ENCODE measurements at regions not wholly inside any gene's neighbourhood (a gene's known extent, or its start where the extent isn't known, plus 50 kb on each side); places are given as distances from the start of the nearest gene placed in this dataset.

DNA sequence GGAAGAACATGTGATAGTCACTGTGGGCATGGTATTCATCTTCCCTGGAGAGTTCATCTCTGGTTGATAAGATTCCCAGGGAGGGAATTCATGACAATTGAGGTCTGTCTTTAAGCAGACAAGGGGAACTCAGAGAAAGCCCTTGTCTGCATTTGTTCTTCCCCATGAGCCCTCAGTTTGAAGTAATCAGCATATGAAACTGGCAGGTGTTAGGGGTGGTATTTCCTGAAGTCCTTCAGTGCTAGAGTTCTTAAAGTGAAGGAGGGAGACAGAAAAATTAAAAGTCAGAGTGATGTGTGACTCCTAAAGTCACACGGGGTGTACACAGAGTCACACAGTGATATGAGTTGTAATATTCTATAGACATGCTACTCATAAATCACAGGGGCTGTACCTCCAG lies 60.6 kb upstream of the SYK start:
- WGBS, 2 donors, result 83 to 89% methylated on average over 1 of the region's 1 CpG

GRCh38 chr9:90737742-90738141 lies 63.9 kb upstream of the SYK start:
- Histone ChIP-seq H3K36me3 (no peaks in the 10 kb centered on the region), H3K4me1 (no peaks in the 10 kb centered on the region), H3K4me3 (replicated peaks in 1 of 3) (no peak overlapping the region), H3K9me3 (no peaks in the 10 kb centered on the region), H3K27me3 (no peaks in the 10 kb centered on the region), H3K27ac (no peak overlapping the region)
- 91 to 98% methylated on average over 1 of the region's 1 CpG for WGBS, 2 donors
- intact Hi-C loops (cut with DNase I), result no loop called here
- no peak for TF ChIP-seq POLR2A (IDR thresholded peaks at IDR 0.05)
- TF ChIP-seq, protein P1, sequence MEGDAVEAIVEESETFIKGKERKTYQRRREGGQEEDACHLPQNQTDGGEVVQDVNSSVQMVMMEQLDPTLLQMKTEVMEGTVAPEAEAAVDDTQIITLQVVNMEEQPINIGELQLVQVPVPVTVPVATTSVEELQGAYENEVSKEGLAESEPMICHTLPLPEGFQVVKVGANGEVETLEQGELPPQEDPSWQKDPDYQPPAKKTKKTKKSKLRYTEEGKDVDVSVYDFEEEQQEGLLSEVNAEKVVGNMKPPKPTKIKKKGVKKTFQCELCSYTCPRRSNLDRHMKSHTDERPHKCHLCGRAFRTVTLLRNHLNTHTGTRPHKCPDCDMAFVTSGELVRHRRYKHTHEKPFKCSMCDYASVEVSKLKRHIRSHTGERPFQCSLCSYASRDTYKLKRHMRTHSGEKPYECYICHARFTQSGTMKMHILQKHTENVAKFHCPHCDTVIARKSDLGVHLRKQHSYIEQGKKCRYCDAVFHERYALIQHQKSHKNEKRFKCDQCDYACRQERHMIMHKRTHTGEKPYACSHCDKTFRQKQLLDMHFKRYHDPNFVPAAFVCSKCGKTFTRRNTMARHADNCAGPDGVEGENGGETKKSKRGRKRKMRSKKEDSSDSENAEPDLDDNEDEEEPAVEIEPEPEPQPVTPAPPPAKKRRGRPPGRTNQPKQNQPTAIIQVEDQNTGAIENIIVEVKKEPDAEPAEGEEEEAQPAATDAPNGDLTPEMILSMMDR (IDR thresholded peaks at IDR 0.05), result no peak
- no peak for DNase-seq

More for the DNA sequence above, 60.6 kb upstream of the SYK start:
- no peak for DNase-seq
- Histone ChIP-seq H3K27ac (no peak overlapping the region), H3K27me3 (no peaks in the 10 kb centered on the region), H3K36me3 (no peaks in the 10 kb centered on the region), H3K4me1 (no peaks in the 10 kb centered on the region), H3K9me3 (no peaks in the 10 kb centered on the region), H3K4me3 (replicated peaks in 1 of 3) (no peak overlapping the region)
- no peak for TF ChIP-seq POLR2A (IDR thresholded peaks at IDR 0.05)
- TF ChIP-seq, protein P1 (IDR thresholded peaks at IDR 0.05), result no peak
- intact Hi-C loops (cut with DNase I), result no loop called here

GRCh38 chr9:90735952-90736351 lies 65.7 kb upstream of the SYK start:
- DNase-seq, result no peak
- 35 to 39% methylated on average over 1 of the region's 1 CpG for WGBS, 2 donors
- Histone ChIP-seq H3K9me3 (no peaks in the 10 kb centered on the region), H3K27ac (no peak overlapping the region), H3K27me3 (no peaks in the 10 kb centered on the region), H3K4me3 (replicated peaks in 1 of 3) (no peak overlapping the region), H3K4me1 (no peaks in the 10 kb centered on the region), H3K36me3 (no peaks in the 10 kb centered on the region)
- intact Hi-C loops (cut with DNase I), result no loop called here
- TF ChIP-seq, protein P1 (IDR thresholded peaks at IDR 0.05), result no peak
- no peak for TF ChIP-seq POLR2A (IDR thresholded peaks at IDR 0.05)

GRCh38 chr9:90734631-90735030 lies 67.0 kb upstream of the SYK start:
- Histone ChIP-seq H3K27ac (no peak overlapping the region), H3K27me3 (no peaks in the 10 kb centered on the region), H3K4me1 (no peaks in the 10 kb centered on the region), H3K4me3 (replicated peaks in 1 of 3) (no peak overlapping the region), H3K9me3 (no peaks in the 10 kb centered on the region), H3K36me3 (no peaks in the 10 kb centered on the region)
- intact Hi-C loops (cut with DNase I), result no loop called here
- no peak for DNase-seq
- WGBS, 2 donors, result 88 to 89% methylated on average over 7 of the region's 7 CpGs
- TF ChIP-seq, protein P1 (IDR thresholded peaks at IDR 0.05), result no peak
- no peak for TF ChIP-seq POLR2A (IDR thresholded peaks at IDR 0.05)

DNA sequence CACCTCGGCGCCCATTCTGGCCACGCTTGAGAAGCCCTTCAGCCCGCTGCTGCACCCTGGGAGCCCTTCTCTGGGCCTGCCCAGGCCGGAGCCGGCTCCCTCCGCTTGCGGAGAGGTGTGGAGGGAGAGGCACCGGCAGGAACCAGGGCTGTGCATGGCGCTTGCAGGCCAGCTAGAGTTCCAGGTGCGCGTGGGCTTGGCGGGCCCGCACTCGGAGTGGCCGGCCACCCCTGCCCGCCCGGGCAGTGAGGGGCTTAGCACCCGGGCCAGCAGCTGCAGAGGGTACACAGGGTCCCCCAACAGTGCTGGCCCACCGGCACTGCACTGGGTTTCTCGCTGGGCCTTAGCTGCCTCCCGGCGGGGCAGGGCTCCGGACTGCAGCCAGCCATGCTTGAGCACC lies 72.3 kb upstream of the SYK start:
- WGBS, 2 donors, result 95% methylated on average over 4 to 14 of the region's 24 CpGs
- Histone ChIP-seq H3K9me3 (no peaks in the 10 kb centered on the region), H3K27me3 (no peaks in the 10 kb centered on the region), H3K4me1 (no peaks in the 10 kb centered on the region), H3K4me3 (replicated peaks in 1 of 3) (no peak overlapping the region), H3K27ac (no peak overlapping the region), H3K36me3 (no peaks in the 10 kb centered on the region)
- no peak for DNase-seq
- TF ChIP-seq, protein P1 (IDR thresholded peaks at IDR 0.05), result no peak
- TF ChIP-seq POLR2A (IDR thresholded peaks at IDR 0.05), result no peak
- intact Hi-C loops (cut with DNase I), result no loop called here
